Activated CD4-positive, alpha-beta T cell treated with anti-CD3 and anti-CD28 coated beads for 36 hours (primary cell): ENCODE measurements at regions not wholly inside any gene's neighbourhood (a gene's known extent, or its start where the extent isn't known, plus 50 kb on each side); places are given as distances from the start of the nearest gene placed in this dataset.
A peak's percentile ranks its signal among the peaks of the same experiment; 100 is the strongest.

Experiments used
- ATAC-seq: fragments of 200-7000 bp; cut with Tn5 transposase; one replicate; pipeline ENCODE4 v1.10.0; 2021; ENCODE audit warnings: mild to moderate bottlenecking, moderate library complexity
- CTCF ChIA-PET: fragments of 350-600 bp; sonication (Branson Sonifier 250); formaldehyde crosslinking; loops from one replicate; lab custom pipeline; 2021; ENCODE audit warnings: antibody characterized with exemption; lab: Charles Lee
- POLR2A ChIA-PET: fragments of 350-600 bp; sonication (Branson Sonifier 250); formaldehyde crosslinking; loops from one replicate; lab custom pipeline; 2021; ENCODE audit warnings: antibody characterized with exemption, inconsistent platforms; lab: Charles Lee
- DNase-seq: peaks from one replicate; pipeline ENCODE4 v3.0.0-alpha.2; 2020
- H3K27ac Mint-ChIP-seq: one replicate; pipeline ENCODE4 v1.8.0; 2021; ENCODE audit warnings: mixed read lengths
- H3K27me3 Mint-ChIP-seq: one replicate; pipeline ENCODE4 v1.8.0; 2021; ENCODE audit warnings: mixed read lengths
- H3K36me3 Mint-ChIP-seq: one replicate; pipeline ENCODE4 v1.8.0; 2021; ENCODE audit warnings: low read depth, mixed read lengths
- H3K4me1 Mint-ChIP-seq: one replicate; pipeline ENCODE4 v1.8.0; 2021; ENCODE audit warnings: mixed read lengths
- H3K4me3 Mint-ChIP-seq: one replicate; pipeline ENCODE4 v1.8.0; 2021; ENCODE audit warnings: mild to moderate bottlenecking, moderate library complexity, mixed read lengths
- H3K9me3 Mint-ChIP-seq: one replicate; pipeline ENCODE4 v1.8.0; 2021; ENCODE audit warnings: low read depth, mixed read lengths
- intact Hi-C, 2 experiments: fragments of 100-400 bp; cut with DNase I in 1 of 2; cut with micrococcal nuclease in 1 of 2; formaldehyde crosslinking; loops; one replicate each; pipeline versions ENCODE4 v1.14.2 to v1.15.1; 2022 to 2024; cut with DNase I, micrococcal nuclease

- Mint-ChIP-seq H3K36me3 (no peaks in the 10 kb centered on the region), H3K4me3 (no peak overlapping the region), H3K27me3 (peaks cover 2% of the 10 kb centered on the region), H3K9me3 (peaks cover 3% of the 10 kb centered on the region), H3K27ac (no peak overlapping the region), H3K4me1 (no peaks in the 10 kb centered on the region)
- CTCF ChIA-PET: no interaction called here
- intact Hi-C loops: no loop called here
- POLR2A ChIA-PET: no interaction called here
- DNase-seq (no peak), ATAC-seq (no peak)
Measured at GRCh38 chrX:1935805-1936204, 320.9 kb downstream of the ASMT start.

DNA sequence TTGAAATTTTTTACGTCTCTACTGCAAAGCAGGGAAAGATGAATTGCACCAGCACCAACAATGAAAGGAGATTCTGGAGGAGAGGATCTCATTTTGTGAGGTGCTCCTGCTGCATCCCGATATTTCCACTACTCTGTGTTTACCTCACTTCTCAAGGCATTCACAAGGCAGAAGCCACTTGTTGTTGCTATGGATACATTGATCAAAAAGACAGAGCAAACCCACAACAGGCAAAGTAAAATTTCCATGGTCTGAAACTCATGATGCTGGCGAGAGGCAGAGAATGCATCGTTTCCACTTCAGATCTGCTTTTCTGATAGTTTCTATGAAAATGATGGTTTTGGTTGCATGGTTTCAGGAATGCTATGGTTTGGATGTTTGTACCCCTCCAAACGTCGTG is 323.3 kb downstream of the ASMT start:
- DNase-seq (no peak), ATAC-seq (no peak)
- Mint-ChIP-seq H3K27me3 (no peaks in the 10 kb centered on the region), H3K27ac (no peak overlapping the region), H3K9me3 (peaks cover 3% of the 10 kb centered on the region), H3K4me1 (no peaks in the 10 kb centered on the region), H3K36me3 (no peaks in the 10 kb centered on the region), H3K4me3 (no peak overlapping the region)
- CTCF ChIA-PET: no interaction called here
- intact Hi-C loops: no loop called here
- POLR2A ChIA-PET: no interaction called here

- ChIA-PET CTCF (no interaction called here), POLR2A (no interaction called here)
- H3K27me3 Mint-ChIP-seq: no peaks in the 10 kb centered on the region
- H3K36me3 Mint-ChIP-seq: no peaks in the 10 kb centered on the region
- intact Hi-C loops: no loop called here
- no peaks in the 10 kb centered on the region for H3K4me1 Mint-ChIP-seq
- no peak for DNase-seq
- no peak overlapping the region for H3K4me3 Mint-ChIP-seq
- H3K9me3 Mint-ChIP-seq: peaks cover 3% of the 10 kb centered on the region
- no peak overlapping the region for H3K27ac Mint-ChIP-seq
- ATAC-seq: no peak
Measured at GRCh38 chrX:1941321-1941720, 326.5 kb downstream of the ASMT start.

- H3K9me3 Mint-ChIP-seq: no peaks in the 10 kb centered on the region
- ChIA-PET POLR2A (no interaction called here), CTCF (no interaction called here)
- no peaks in the 10 kb centered on the region for H3K4me1 Mint-ChIP-seq
- no peak overlapping the region for H3K4me3 Mint-ChIP-seq
- DNase-seq (peak; percentile 19), ATAC-seq (no peak)
- no peaks in the 10 kb centered on the region for H3K36me3 Mint-ChIP-seq
- no peaks in the 10 kb centered on the region for H3K27me3 Mint-ChIP-seq
- no peak overlapping the region for H3K27ac Mint-ChIP-seq
- intact Hi-C loops: no loop called here
Measured at GRCh38 chrX:1945879-1946278, 331.0 kb downstream of the ASMT start.

GRCh38 chrX:1946974-1947373 is 332.1 kb downstream of the ASMT start:
- Mint-ChIP-seq H3K4me1 (no peaks in the 10 kb centered on the region), H3K4me3 (no peak overlapping the region), H3K27ac (no peak overlapping the region), H3K36me3 (no peaks in the 10 kb centered on the region), H3K27me3 (no peaks in the 10 kb centered on the region), H3K9me3 (no peaks in the 10 kb centered on the region)
- ChIA-PET CTCF (no interaction called here), POLR2A (no interaction called here)
- intact Hi-C loops: no loop called here
- no peak for DNase-seq
- ATAC-seq: no peak
